Amygdala (tissue), 56 donors: ENCODE measurements at regions not wholly inside any gene's neighbourhood (a gene's known extent, or its start where the extent isn't known, plus 50 kb on each side); places are given as distances from the start of the nearest gene placed in this dataset.
"Not testable (repeated sequence)": the region's sequence is repeated elsewhere in the genome, so short reads cannot be mapped to it uniquely, and the experiment has no call there.

Experiments
- DNase-seq, 56 donors: peaks; one replicate each; lab custom pipeline; 2025; lab: John Stamatoyannopoulos, UW

- no peak for DNase-seq
Measured at GRCh38 chr1:188991221-188991930, 1486.3 kb downstream of the BRINP3 start.

GRCh38 chr1:189007824-189008223 is 1469.8 kb downstream of the BRINP3 start:
- no peak for DNase-seq

- no peak for DNase-seq
Measured at GRCh38 chr1:189021577-189021976, 1456.1 kb downstream of the BRINP3 start.

- no peak for DNase-seq
Measured at GRCh38 chr1:189022015-189022414, 1455.6 kb downstream of the BRINP3 start.

- no peak for DNase-seq
Measured at GRCh38 chr1:189027512-189027911, 1450.2 kb downstream of the BRINP3 start.

- DNase-seq: no peak
Measured at GRCh38 chr1:189033169-189033568, 1444.5 kb downstream of the BRINP3 start.

GRCh38 chr1:189036628-189037027 is 1441.0 kb downstream of the BRINP3 start:
- DNase-seq: no peak

GRCh38 chr1:189046127-189046526 is 1431.5 kb downstream of the BRINP3 start:
- DNase-seq: no peak

- no peak for DNase-seq
Measured at GRCh38 chr1:189084811-189085210, 1392.9 kb downstream of the BRINP3 start.

GRCh38 chr1:189103956-189104355 is 1373.7 kb downstream of the BRINP3 start:
- no peak for DNase-seq

- no peak for DNase-seq
Measured at GRCh38 chr1:189117072-189117770, 1360.4 kb downstream of the BRINP3 start.

- no peak for DNase-seq
Measured at GRCh38 chr1:189121941-189122340, 1355.7 kb downstream of the BRINP3 start.

- no peak for DNase-seq
Measured at GRCh38 chr1:189125694-189126093, 1352.0 kb downstream of the BRINP3 start.

- no peak for DNase-seq
Measured at GRCh38 chr1:189131576-189131975, 1346.1 kb downstream of the BRINP3 start.

- not testable (repeated sequence) for DNase-seq
Measured at GRCh38 chr1:189139748-189140147, 1337.9 kb downstream of the BRINP3 start.

- DNase-seq: no peak
Measured at GRCh38 chr1:189141056-189141455, 1336.6 kb downstream of the BRINP3 start.

GRCh38 chr1:189149547-189150375 is 1327.9 kb downstream of the BRINP3 start:
- DNase-seq: no peak

GRCh38 chr1:189150624-189151023 is 1327.0 kb downstream of the BRINP3 start:
- no peak for DNase-seq

GRCh38 chr1:189151361-189151760 is 1326.3 kb downstream of the BRINP3 start:
- DNase-seq: no peak

GRCh38 chr1:189152685-189153084 is 1325.0 kb downstream of the BRINP3 start:
- DNase-seq: no peak

- DNase-seq: no peak
Measured at GRCh38 chr1:189158155-189158554, 1319.5 kb downstream of the BRINP3 start.
